HFFc6 (cell line): ENCODE measurements at regions not wholly inside any gene's neighbourhood (a gene's known extent, or its start where the extent isn't known, plus 50 kb on each side); places are given as distances from the start of the nearest gene placed in this dataset.
"Not testable (repeated sequence)": the region's sequence is repeated elsewhere in the genome, so short reads cannot be mapped to it uniquely, and the experiment has no call there.

Experiments
- DNase-seq: peaks from one replicate; pipeline ENCODE4 v3.0.0-alpha.2; 2018
- H3K27ac Mint-ChIP-seq: 2 replicates; pipeline ENCODE4 v1.8.0; 2020; ENCODE audit warnings: mild to moderate bottlenecking, mixed read lengths
- H3K27me3 Mint-ChIP-seq: 2 replicates; pipeline ENCODE4 v1.8.0; 2021; ENCODE audit warnings: mild to moderate bottlenecking, moderate library complexity, mixed read lengths; ENCODE audit not compliant: insufficient read depth
- H3K36me3 Mint-ChIP-seq: 2 replicates; pipeline ENCODE4 v1.8.0; 2021; ENCODE audit warnings: low read depth, mixed read lengths
- H3K4me1 Mint-ChIP-seq: 2 replicates; pipeline ENCODE4 v1.8.0; 2020; ENCODE audit warnings: low read depth, mixed read lengths
- H3K4me3 Mint-ChIP-seq: 2 replicates; pipeline ENCODE4 v1.8.0; 2020; ENCODE audit warnings: mild to moderate bottlenecking, moderate library complexity, mixed read lengths
- H3K9me3 Mint-ChIP-seq: 2 replicates; pipeline ENCODE4 v1.8.0; 2020; ENCODE audit warnings: mild to moderate bottlenecking, mixed read lengths
- CTCF ChIP-seq: fragments of 200-600 bp; sonication (generic); IDR thresholded peaks from 2 replicates; pipeline ENCODE4 v1.5.0; 2021; ENCODE audit warnings: antibody characterized with exemption, mild to moderate bottlenecking

- Mint-ChIP-seq H3K27me3 (peaks cover 16% of the 10 kb centered on the region), H3K9me3 (no peaks in the 10 kb centered on the region), H3K36me3 (no peaks in the 10 kb centered on the region), H3K4me3 (no peak overlapping the region), H3K27ac (no peak overlapping the region), H3K4me1 (peaks cover 8% of the 10 kb centered on the region; the same call in 1 of the 2 replicates)
- no peak for DNase-seq
- TF ChIP-seq CTCF = no peak
Observed at GRCh38 chr14:23751616-23752015, 115.5 kb downstream of the DHRS2 start.

- H3K4me1 Mint-ChIP-seq = no peaks in the 10 kb centered on the region
- no peak overlapping the region for H3K4me3 Mint-ChIP-seq
- TF ChIP-seq CTCF = no peak
- no peaks in the 10 kb centered on the region for H3K9me3 Mint-ChIP-seq
- H3K36me3 Mint-ChIP-seq = no peaks in the 10 kb centered on the region
- H3K27ac Mint-ChIP-seq = no peak overlapping the region
- DNase-seq = no peak
- no peaks in the 10 kb centered on the region for H3K27me3 Mint-ChIP-seq
Observed at GRCh38 chr14:23763394-23763793, 127.2 kb downstream of the DHRS2 start.

GRCh38 chr14:23766737-23767401 lies 130.7 kb downstream of the DHRS2 start:
- no peak for TF ChIP-seq CTCF
- Mint-ChIP-seq H3K4me1 (no peaks in the 10 kb centered on the region), H3K27me3 (no peaks in the 10 kb centered on the region), H3K9me3 (no peaks in the 10 kb centered on the region), H3K27ac (no peak overlapping the region), H3K36me3 (no peaks in the 10 kb centered on the region), H3K4me3 (no peak overlapping the region)
- DNase-seq = no peak

- not testable (repeated sequence) for H3K27me3 Mint-ChIP-seq, H3K27ac Mint-ChIP-seq, H3K9me3 Mint-ChIP-seq
Observed at GRCh38 chr14:23769221-23769728, 133.1 kb downstream of the DHRS2 start.

GRCh38 chr14:23773981-23774380 lies 137.8 kb downstream of the DHRS2 start:
- TF ChIP-seq CTCF = no peak
- Mint-ChIP-seq H3K36me3 (no peaks in the 10 kb centered on the region), H3K27me3 (peaks cover 18% of the 10 kb centered on the region; the same call in 1 of the 2 replicates), H3K4me3 (no peak overlapping the region), H3K4me1 (no peaks in the 10 kb centered on the region), H3K27ac (no peak overlapping the region), H3K9me3 (no peaks in the 10 kb centered on the region)
- no peak for DNase-seq

More at GRCh38 chr14:23769221-23769728, 133.1 kb downstream of the DHRS2 start:
- not testable (repeated sequence) for H3K4me1 Mint-ChIP-seq, H3K4me3 Mint-ChIP-seq, H3K36me3 Mint-ChIP-seq, DNase-seq

GRCh38 chr14:23776296-23776695 lies 140.1 kb downstream of the DHRS2 start:
- Mint-ChIP-seq H3K27me3 (peaks cover 18% of the 10 kb centered on the region; the same call in 1 of the 2 replicates), H3K27ac (no peak overlapping the region), H3K36me3 (no peaks in the 10 kb centered on the region), H3K9me3 (no peaks in the 10 kb centered on the region), H3K4me3 (no peak overlapping the region), H3K4me1 (no peaks in the 10 kb centered on the region)
- no peak for DNase-seq
- no peak for TF ChIP-seq CTCF
